Nephron (organoid): ENCODE measurements at regions not wholly inside any gene's neighbourhood (a gene's known extent, or its start where the extent isn't known, plus 50 kb on each side); places are given as distances from the start of the nearest gene placed in this dataset.
"Not testable (repeated sequence)": the region's sequence is repeated elsewhere in the genome, so short reads cannot be mapped to it uniquely, and the experiment has no call there.

Experiments
- H3K27ac Mint-ChIP-seq, 3 experiments: 2 replicates each; pipeline ENCODE4 v1.8.0; 2020; ENCODE audit warnings: mixed read lengths in 3 of 3, mild to moderate bottlenecking in 2 of 3, moderate library complexity in 1 of 3
- H3K27me3 Mint-ChIP-seq: 2 replicates; pipeline ENCODE4 v1.8.0; 2021; ENCODE audit warnings: low read depth, mild to moderate bottlenecking, moderate library complexity, mixed read lengths
- H3K36me3 Mint-ChIP-seq: 2 replicates; pipeline ENCODE4 v1.8.0; 2020; ENCODE audit warnings: low read depth, mixed read lengths
- H3K4me1 Mint-ChIP-seq: 2 replicates; pipeline ENCODE4 v1.8.0; 2020; ENCODE audit warnings: mixed read lengths
- H3K4me3 Mint-ChIP-seq, 3 experiments: 2 replicates each; pipeline ENCODE4 v1.8.0; 2020; ENCODE audit warnings: mild to moderate bottlenecking in 3 of 3, mixed read lengths in 3 of 3, moderate library complexity in 2 of 3
- H3K9me3 Mint-ChIP-seq: 2 replicates; pipeline ENCODE4 v1.8.0; 2020; ENCODE audit warnings: mixed read lengths
- TF ChIP-seq, protein P1 (sequence below), 3 experiments: fragments of 200-600 bp; sonication (generic); IDR thresholded peaks; one replicate each; pipeline ENCODE4 v1.5.0; 2021; ENCODE audit warnings: antibody characterized with exemption in 3 of 3; ENCODE audit not compliant: unreplicated experiment in 3 of 3

DNA sequence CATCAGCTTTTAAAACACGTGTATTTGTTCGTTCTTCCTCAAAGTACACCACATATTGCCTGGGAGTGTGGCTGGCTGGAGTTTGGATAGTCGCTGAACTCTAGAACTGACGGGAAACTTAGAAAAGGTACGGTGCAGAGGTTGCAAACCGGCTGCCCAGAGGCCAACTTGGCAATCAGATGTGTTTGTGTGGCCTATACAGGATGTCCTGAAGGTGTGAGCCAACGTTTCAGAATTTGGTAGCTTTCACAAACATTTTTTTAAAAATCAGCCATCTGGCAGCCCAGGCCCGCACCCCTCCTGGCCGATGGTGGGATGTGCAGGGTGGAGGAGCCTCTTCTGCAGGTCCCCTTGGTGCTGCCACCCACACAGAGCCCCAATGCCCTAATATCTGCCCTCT is 73.6 kb upstream of the SLC25A33 start:
- Mint-ChIP-seq H3K4me1 (peaks cover 13% of the 10 kb centered on the region), H3K36me3 (no peaks in the 10 kb centered on the region), H3K4me3 (no peak overlapping the region), H3K9me3 (no peaks in the 10 kb centered on the region), H3K27me3 (peaks cover 16% of the 10 kb centered on the region), H3K27ac (no peak overlapping the region)
- TF ChIP-seq, protein P1, sequence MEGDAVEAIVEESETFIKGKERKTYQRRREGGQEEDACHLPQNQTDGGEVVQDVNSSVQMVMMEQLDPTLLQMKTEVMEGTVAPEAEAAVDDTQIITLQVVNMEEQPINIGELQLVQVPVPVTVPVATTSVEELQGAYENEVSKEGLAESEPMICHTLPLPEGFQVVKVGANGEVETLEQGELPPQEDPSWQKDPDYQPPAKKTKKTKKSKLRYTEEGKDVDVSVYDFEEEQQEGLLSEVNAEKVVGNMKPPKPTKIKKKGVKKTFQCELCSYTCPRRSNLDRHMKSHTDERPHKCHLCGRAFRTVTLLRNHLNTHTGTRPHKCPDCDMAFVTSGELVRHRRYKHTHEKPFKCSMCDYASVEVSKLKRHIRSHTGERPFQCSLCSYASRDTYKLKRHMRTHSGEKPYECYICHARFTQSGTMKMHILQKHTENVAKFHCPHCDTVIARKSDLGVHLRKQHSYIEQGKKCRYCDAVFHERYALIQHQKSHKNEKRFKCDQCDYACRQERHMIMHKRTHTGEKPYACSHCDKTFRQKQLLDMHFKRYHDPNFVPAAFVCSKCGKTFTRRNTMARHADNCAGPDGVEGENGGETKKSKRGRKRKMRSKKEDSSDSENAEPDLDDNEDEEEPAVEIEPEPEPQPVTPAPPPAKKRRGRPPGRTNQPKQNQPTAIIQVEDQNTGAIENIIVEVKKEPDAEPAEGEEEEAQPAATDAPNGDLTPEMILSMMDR (IDR thresholded peaks at IDR 0.05; ENCODE audit: unreplicated experiment in 3 of 3) = no peak

DNA sequence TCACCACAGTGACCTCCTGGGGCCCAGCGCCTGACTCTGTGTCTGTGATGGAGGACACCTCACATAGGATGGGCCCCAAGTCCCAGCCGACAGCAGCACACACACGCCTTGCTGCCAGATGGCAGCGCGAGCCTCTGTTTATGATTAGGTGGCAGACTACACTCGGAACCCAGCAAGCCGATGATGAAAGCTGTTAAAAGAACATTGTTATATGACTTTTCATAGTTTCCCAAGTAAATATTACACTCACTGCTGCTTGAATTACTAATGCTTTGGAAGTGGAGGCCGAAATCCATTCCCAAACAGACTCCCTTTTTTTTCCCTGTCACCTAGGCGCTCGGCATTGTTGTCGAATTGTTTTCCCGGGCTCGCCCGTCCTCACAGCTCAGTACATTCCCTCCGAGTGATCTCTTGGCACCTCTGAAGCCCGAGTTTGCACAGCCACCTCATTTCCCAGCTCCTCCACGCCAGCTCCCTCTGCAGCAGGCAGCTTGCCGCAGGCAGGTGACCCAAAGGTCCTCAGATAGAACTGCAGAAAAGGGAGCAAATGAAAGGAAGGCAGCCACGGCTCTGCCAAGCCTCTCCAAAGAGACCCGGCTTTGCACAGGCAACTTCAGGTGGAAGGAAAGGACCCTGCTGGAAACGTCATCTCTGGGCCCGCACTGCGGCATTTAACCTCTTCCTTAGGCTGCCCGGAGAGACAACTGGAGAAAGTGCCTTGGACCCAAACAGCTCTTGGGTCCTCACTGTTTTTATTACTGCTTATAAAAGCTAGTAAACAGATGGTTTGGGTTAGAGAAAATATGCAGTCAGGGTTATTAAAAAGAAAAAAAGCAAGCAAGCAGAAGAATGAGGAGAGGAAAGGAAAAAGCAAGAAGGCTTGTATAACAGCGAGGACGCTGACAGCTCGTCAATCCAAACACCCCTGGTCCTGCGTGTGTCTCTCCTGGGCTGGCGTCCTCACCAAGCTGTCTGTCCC is 72.2 kb upstream of the SLC25A33 start:
- TF ChIP-seq, protein P1 (IDR thresholded peaks at IDR 0.05; ENCODE audit: unreplicated experiment in 3 of 3) = no peak
- Mint-ChIP-seq H3K9me3 (no peaks in the 10 kb centered on the region), H3K27ac (peak overlapping the region; percentile 66 to 82 (median 70)), H3K36me3 (no peaks in the 10 kb centered on the region), H3K4me3 (no peak overlapping the region), H3K27me3 (peaks cover 20% of the 10 kb centered on the region), H3K4me1 (peaks cover 13% of the 10 kb centered on the region)

DNA sequence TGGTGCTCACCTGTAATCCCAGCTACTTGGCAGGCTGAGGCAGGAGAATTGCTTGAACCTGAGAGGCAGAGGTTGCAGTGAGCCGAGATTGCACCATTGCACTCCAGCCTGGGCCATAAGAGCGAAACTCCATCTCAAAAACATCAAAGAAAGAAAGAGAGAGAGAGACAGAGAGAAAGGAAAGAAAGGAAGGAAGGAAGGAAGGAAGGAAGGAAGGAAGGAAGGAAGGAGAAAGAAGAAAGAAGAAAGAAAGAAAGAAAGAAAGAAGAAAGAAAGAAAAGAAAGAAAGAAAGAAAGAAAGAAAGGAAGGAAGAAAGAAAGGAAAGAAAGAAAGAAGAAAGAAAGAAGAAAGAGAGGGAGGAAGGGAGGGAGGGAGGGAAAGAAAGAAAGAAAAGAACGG is 69.4 kb upstream of the SLC25A33 start:
- peaks cover 20% of the 10 kb centered on the region for H3K27me3 Mint-ChIP-seq
- not testable (repeated sequence) for H3K27ac Mint-ChIP-seq, H3K9me3 Mint-ChIP-seq, H3K36me3 Mint-ChIP-seq, H3K4me3 Mint-ChIP-seq
- H3K4me1 Mint-ChIP-seq = peaks cover 13% of the 10 kb centered on the region

DNA sequence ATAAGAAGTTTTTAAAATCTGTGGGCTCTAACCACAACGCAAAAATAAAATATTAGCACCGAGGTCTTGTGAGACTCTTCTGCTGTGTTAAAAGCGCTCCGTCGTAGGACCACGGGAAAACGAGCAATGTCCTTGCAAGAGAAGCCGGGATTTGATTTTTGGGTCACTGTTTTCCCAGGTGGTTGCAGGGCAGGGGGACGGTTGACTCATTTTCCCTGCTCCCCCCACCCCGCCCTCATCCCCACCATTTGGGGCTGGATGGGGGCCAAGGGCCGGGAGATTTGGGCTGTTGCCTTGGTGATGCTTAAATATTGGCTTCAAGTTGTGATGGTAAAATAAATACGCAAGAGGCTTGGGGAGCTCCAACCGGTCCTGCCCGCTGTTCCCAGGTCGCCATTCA is 67.6 kb upstream of the SLC25A33 start:
- Mint-ChIP-seq H3K4me1 (peaks cover 13% of the 10 kb centered on the region), H3K4me3 (no peak overlapping the region), H3K36me3 (no peaks in the 10 kb centered on the region), H3K27me3 (peaks cover 18% of the 10 kb centered on the region), H3K27ac (peak overlapping the region in 1 of 3 experiments; percentile 9), H3K9me3 (no peaks in the 10 kb centered on the region)
- TF ChIP-seq, protein P1 (IDR thresholded peaks at IDR 0.05; ENCODE audit: unreplicated experiment in 3 of 3) = no peak

DNA sequence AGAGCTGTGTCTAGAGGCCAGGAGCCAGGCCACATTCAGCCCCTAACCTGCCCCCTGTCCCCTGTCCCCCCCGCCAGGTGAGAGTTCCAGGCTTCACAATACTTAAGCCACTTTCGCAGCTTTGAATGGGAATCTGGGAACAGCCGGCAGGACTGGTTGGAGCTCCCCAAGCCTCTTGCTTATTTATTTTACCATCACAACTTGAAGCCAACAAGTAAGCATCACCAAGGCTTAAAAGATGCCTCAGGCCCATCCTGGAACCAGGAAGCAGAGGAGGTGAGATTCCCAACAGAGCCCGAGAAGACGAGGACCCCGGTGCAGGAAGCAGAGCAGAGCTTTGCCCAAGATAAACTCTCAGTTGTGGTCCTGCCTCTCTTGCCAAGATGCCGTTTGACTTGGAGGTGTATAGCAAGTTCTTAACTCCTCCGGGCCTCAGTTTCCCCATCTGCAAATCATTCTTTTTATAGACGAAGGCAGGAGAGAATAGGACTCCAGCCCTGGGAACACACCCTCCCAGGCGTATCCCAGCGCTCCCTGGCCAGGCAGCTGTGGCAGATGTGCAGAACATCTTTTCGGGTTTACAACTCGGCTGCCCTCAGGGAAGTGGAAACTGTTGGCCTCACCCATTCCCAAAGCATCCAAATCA is 66.8 kb upstream of the SLC25A33 start:
- TF ChIP-seq, protein P1 (IDR thresholded peaks at IDR 0.05; ENCODE audit: unreplicated experiment in 3 of 3) = no peak
- H3K4me3 Mint-ChIP-seq = no peak overlapping the region
- no peaks in the 10 kb centered on the region for H3K36me3 Mint-ChIP-seq
- peaks cover 4% of the 10 kb centered on the region for H3K4me1 Mint-ChIP-seq
- no peaks in the 10 kb centered on the region for H3K9me3 Mint-ChIP-seq
- no peak overlapping the region for H3K27ac Mint-ChIP-seq
- H3K27me3 Mint-ChIP-seq = peaks cover 11% of the 10 kb centered on the region

DNA sequence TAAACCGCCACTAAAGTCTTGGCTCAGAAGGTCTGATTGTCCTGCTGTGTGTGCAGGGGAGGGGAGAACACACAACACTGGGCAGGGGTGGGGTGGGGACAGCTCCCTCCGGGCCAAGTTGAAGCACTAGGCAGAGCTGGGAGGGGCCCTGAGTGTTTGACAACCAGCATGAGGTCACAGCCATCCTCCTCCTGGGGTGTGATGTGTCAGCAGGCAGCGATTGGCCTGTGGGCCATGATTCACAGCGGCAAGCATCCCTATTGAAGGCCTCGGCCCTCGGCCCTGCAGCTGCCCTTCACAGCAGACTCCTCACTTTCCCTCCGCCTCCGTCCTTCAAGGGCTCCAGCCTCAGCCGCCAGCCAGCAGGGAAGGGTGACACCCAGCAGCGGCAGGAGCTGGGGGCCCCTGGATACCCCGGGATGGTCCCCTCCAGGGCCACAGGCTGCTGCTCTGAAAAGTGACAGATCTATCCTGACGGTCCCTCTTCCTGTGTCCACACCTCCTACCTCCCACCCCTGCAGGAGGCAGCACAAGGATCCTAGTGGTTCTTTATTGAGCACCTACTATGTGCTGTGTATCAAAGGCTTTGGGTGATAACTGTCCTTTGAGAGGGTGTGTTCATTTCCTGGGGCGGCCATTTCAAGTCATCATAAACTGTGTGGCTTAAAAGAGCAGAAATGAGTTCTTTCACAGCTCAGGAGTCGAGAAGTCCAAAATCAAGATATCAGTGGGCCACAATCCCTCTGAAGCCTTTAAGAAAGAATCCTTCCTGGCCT is 66.0 kb upstream of the SLC25A33 start:
- H3K4me1 Mint-ChIP-seq = no peaks in the 10 kb centered on the region
- H3K27me3 Mint-ChIP-seq = peaks cover 7% of the 10 kb centered on the region
- no peaks in the 10 kb centered on the region for H3K9me3 Mint-ChIP-seq
- H3K4me3 Mint-ChIP-seq = no peak overlapping the region
- H3K27ac Mint-ChIP-seq = no peak overlapping the region
- no peaks in the 10 kb centered on the region for H3K36me3 Mint-ChIP-seq
- TF ChIP-seq, protein P1 (IDR thresholded peaks at IDR 0.05; ENCODE audit: unreplicated experiment in 3 of 3) = no peak
